Caco-2 (cell line): ENCODE measurements at regions not wholly inside any gene's neighbourhood (a gene's known extent, or its start where the extent isn't known, plus 50 kb on each side); places are given as distances from the start of the nearest gene placed in this dataset.

Experiments used
- BruUV-seq: library from RNA; stranded (reverse); fragments of 400-500 nt; replicated peaks from 2 replicates; lab custom pipeline; 2021; lab: Mats Ljungman, UMichigan
- CTCF ChIA-PET: fragments of 300-600 bp; sonication (Branson Sonifier 250); formaldehyde crosslinking; loops from one replicate; lab custom pipeline; 2022; ENCODE audit warnings: antibody characterized with exemption; lab: Charles Lee
- POLR2A ChIA-PET: fragments of 300-600 bp; sonication (Branson Sonifier 250); formaldehyde crosslinking; loops from one replicate; lab custom pipeline; 2022; ENCODE audit warnings: antibody characterized with exemption; lab: Charles Lee
- DNase-seq, 2 experiments: peaks; one replicate each; pipeline versions ENCODE4 v3.0.0 to v3.0.0-alpha.2; 2020 to 2022
- H3K27me3 ChIP-seq: replicated peaks from 2 replicates; pipeline ENCODE4 v1.6.0; 2011; ENCODE audit warnings: low read length; ENCODE audit not compliant: control insufficient read depth, insufficient read depth
- H3K36me3 ChIP-seq: 2 replicates; pipeline ENCODE4 v1.5.1; 2011; ENCODE audit warnings: low read length; ENCODE audit not compliant: control insufficient read depth, insufficient read depth
- H3K4me1 ChIP-seq: fragments of 250-450 bp; sonication (Bioruptor Pico); 2 replicates; pipeline ENCODE4 v1.5.1; 2020; ENCODE audit warnings: mild to moderate bottlenecking
- H3K4me3 ChIP-seq: 2 replicates; pipeline ENCODE4 v1.5.1; 2011; ENCODE audit warnings: low read depth, mild to moderate bottlenecking, control low read depth, low read length
- H3K9me3 ChIP-seq: fragments of 250-450 bp; sonication (Bioruptor Pico); 2 replicates; pipeline ENCODE4 v1.5.1; 2020; ENCODE audit warnings: mild to moderate bottlenecking, moderate library complexity
- H3K27ac Mint-ChIP-seq: one replicate; pipeline ENCODE4 v1.8.0; 2022; ENCODE audit warnings: mixed read lengths; ENCODE audit not compliant: unreplicated experiment
- H3K27me3 Mint-ChIP-seq: one replicate; pipeline ENCODE4 v1.8.0; 2022; ENCODE audit warnings: mixed read lengths; ENCODE audit not compliant: insufficient read depth, unreplicated experiment
- H3K36me3 Mint-ChIP-seq: one replicate; pipeline ENCODE4 v1.8.0; 2022; ENCODE audit warnings: mild to moderate bottlenecking, mixed read lengths; ENCODE audit not compliant: insufficient read depth, unreplicated experiment
- H3K4me1 Mint-ChIP-seq: one replicate; pipeline ENCODE4 v1.8.0; 2022; ENCODE audit warnings: low read depth, mixed read lengths; ENCODE audit not compliant: unreplicated experiment
- H3K4me3 Mint-ChIP-seq: one replicate; pipeline ENCODE4 v1.8.0; 2022; ENCODE audit warnings: mild to moderate bottlenecking, moderate library complexity, mixed read lengths; ENCODE audit not compliant: unreplicated experiment
- H3K9me3 Mint-ChIP-seq: one replicate; pipeline ENCODE4 v1.8.0; 2022; ENCODE audit warnings: mixed read lengths; ENCODE audit not compliant: unreplicated experiment
- CTCF ChIP-seq, 2 experiments: fragments of 200-600 bp in 1 of 2; IDR thresholded peaks; 1 replicate in 1 of 2; 2 replicates in 1 of 2; pipeline versions ENCODE4 v1.5.1 to v1.8.0; 2011 to 2022; ENCODE audit warnings: antibody characterized with exemption in 1 of 2, control low read depth in 1 of 2, inconsistent platforms in 1 of 2, low read depth in 1 of 2, low read length in 1 of 2, mild to moderate bottlenecking in 1 of 2, moderate library complexity in 1 of 2; ENCODE audit not compliant: insufficient read depth in 1 of 2, severe bottlenecking in 1 of 2, unreplicated experiment in 1 of 2
- intact Hi-C: fragments of 100-400 bp; cut with micrococcal nuclease; formaldehyde crosslinking; loops from one replicate; pipeline ENCODE4 v1.10.0; 2022; ENCODE audit not compliant: unreplicated experiment

- no TSS peak for BruUV-seq
- H3K27ac Mint-ChIP-seq, result no peak overlapping the region
- H3K4me1 Mint-ChIP-seq, result no peaks in the 10 kb centered on the region
- no peak overlapping the region for H3K4me3 ChIP-seq
- no peak overlapping the region for H3K4me3 Mint-ChIP-seq
- TF ChIP-seq CTCF (IDR thresholded peaks at IDR 0.05; ENCODE audit: insufficient read depth in 1 of 2, low read depth in 1 of 2, low read length in 1 of 2, severe bottlenecking in 1 of 2, unreplicated experiment in 1 of 2), result peak; percentile 35 to 40
- peak in 1 of 2 experiments; percentile 18 for DNase-seq
- CTCF ChIA-PET, result no interaction called here
- H3K9me3 ChIP-seq, result no peaks in the 10 kb centered on the region
- no peaks in the 10 kb centered on the region for H3K9me3 Mint-ChIP-seq
- no peaks in the 10 kb centered on the region for H3K27me3 ChIP-seq
- H3K36me3 Mint-ChIP-seq, result no peaks in the 10 kb centered on the region
- no peaks in the 10 kb centered on the region for H3K4me1 ChIP-seq
- intact Hi-C loops, result loop anchor here (1.0 to 5.0 kb wide), 5 partner anchors 210 to 910 kb away; no protein-coding TSS in a partner anchor
- POLR2A ChIA-PET, result no interaction called here
- H3K36me3 ChIP-seq, result no peaks in the 10 kb centered on the region
- peaks cover 3% of the 10 kb centered on the region for H3K27me3 Mint-ChIP-seq
Measured at GRCh38 chr9:87324613-87325194, 173.0 kb upstream of the DAPK1 start.

DNA sequence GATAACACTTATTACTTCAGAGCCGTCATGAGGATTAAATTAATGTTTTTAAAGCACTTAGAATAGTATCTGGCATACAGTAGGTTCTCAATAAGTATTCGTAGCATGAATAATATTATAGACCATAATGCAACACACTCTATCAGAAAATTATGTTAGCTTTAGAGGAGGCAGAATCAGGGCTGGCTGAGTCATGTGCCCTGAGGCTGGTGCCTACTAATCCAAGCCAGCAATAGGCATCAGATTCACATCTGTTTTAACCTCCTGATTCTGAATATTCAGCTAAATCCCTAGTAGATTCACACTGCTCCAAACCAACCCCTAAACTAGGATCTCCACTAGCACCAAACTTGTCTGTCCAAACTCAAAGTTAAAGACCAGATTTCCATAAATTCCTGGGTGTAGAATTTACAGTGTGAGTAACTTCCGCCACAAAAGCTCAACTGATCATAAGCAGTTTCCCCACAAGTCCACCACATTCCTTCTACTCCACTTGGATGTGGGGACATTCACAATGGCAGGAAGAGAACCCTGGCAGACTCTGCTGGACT is 170.0 kb upstream of the DAPK1 start:
- no peaks in the 10 kb centered on the region for H3K27me3 Mint-ChIP-seq
- intact Hi-C loops, result no loop called here
- BruUV-seq, result no TSS peak
- H3K27me3 ChIP-seq, result no peaks in the 10 kb centered on the region
- TF ChIP-seq CTCF (IDR thresholded peaks at IDR 0.05; ENCODE audit: insufficient read depth in 1 of 2, low read depth in 1 of 2, low read length in 1 of 2, severe bottlenecking in 1 of 2, unreplicated experiment in 1 of 2), result no peak
- ChIA-PET POLR2A (no interaction called here), CTCF (no interaction called here)
- H3K36me3 ChIP-seq, result no peaks in the 10 kb centered on the region
- H3K4me3 ChIP-seq, result no peak overlapping the region
- H3K4me1 ChIP-seq, result no peaks in the 10 kb centered on the region
- 0 out of 2 replicates have a peak, but pooled peaks cover 3% of the 10 kb centered on the region for H3K9me3 ChIP-seq
- no peak overlapping the region for H3K4me3 Mint-ChIP-seq
- H3K36me3 Mint-ChIP-seq, result no peaks in the 10 kb centered on the region
- no peaks in the 10 kb centered on the region for H3K9me3 Mint-ChIP-seq
- H3K27ac Mint-ChIP-seq, result no peak overlapping the region
- DNase-seq, result no peak
- no peaks in the 10 kb centered on the region for H3K4me1 Mint-ChIP-seq

DNA sequence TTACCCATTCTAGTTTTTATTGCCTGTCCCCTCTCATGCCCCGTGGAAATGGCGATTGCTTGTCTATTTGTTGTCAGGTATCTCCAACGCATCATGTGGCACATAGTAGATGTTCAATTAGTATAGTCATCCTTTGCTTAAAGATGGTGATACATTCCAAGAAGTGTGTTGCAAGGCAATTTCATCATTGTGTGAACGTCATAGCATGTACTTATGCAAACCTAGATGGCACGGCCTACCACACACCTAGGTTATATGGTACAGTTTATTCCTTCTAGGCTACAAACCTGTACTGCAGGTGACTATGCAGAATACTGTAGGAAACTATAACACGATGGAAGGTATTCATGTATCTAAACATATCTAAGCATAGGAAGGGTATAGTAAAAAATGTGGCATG is 163.9 kb upstream of the DAPK1 start:
- ChIA-PET CTCF (no interaction called here), POLR2A (no interaction called here)
- intact Hi-C loops, result loop anchor here (10.0 kb wide), 1 partner anchor 241 kb away; no protein-coding TSS in a partner anchor
- Mint-ChIP-seq H3K9me3 (no peaks in the 10 kb centered on the region), H3K36me3 (no peaks in the 10 kb centered on the region), H3K4me1 (peaks cover 8% of the 10 kb centered on the region), H3K4me3 (no peak overlapping the region), H3K27ac (no peak overlapping the region), H3K27me3 (no peaks in the 10 kb centered on the region)
- H3K4me3 ChIP-seq, result no peak overlapping the region
- H3K4me1 ChIP-seq, result peaks cover 10% of the 10 kb centered on the region
- BruUV-seq, result no TSS peak
- no peak for DNase-seq
- no peak for TF ChIP-seq CTCF (IDR thresholded peaks at IDR 0.05; ENCODE audit: insufficient read depth in 1 of 2, low read depth in 1 of 2, low read length in 1 of 2, severe bottlenecking in 1 of 2, unreplicated experiment in 1 of 2)
- 0 out of 2 replicates have a peak, but pooled peaks cover 3% of the 10 kb centered on the region for H3K9me3 ChIP-seq
- H3K27me3 ChIP-seq, result no peaks in the 10 kb centered on the region
- no peaks in the 10 kb centered on the region for H3K36me3 ChIP-seq
